GM18951 (cell line): ENCODE measurements at regions not wholly inside any gene's neighbourhood (a gene's known extent, or its start where the extent isn't known, plus 50 kb on each side); places are given as distances from the start of the nearest gene placed in this dataset.
A peak's percentile ranks its signal among the peaks of the same experiment; 100 is the strongest.
"Not testable (repeated sequence)": the region's sequence is repeated elsewhere in the genome, so short reads cannot be mapped to it uniquely, and the experiment has no call there.

Experiments used
- POLR2A ChIP-seq: IDR thresholded peaks from 4 replicates; pipeline ENCODE4 v1.6.1; 2011; ENCODE audit warnings: mild to moderate bottlenecking; ENCODE audit not compliant: insufficient read length, insufficient read depth; ENCODE audit errors: extremely low read depth
- in situ Hi-C: fragments of 300-500 bp; cut with MboI; formaldehyde crosslinking; loops from one replicate; pipeline ENCODE4 v1.12.0; 2022; ENCODE audit warnings: low sequenced_read_pairs, mixed read lengths, inconsistent platforms; ENCODE audit not compliant: unreplicated experiment

- in situ Hi-C loops, result not testable (repeated sequence)
Measured at GRCh38 chr1:149841597-149842238, 57.6 kb upstream of the BOLA1 start.

GRCh38 chr1:149842458-149843064 is 56.8 kb upstream of the BOLA1 start:
- in situ Hi-C loops, result not testable (repeated sequence)

- peak; percentile 35 for TF ChIP-seq POLR2A
- in situ Hi-C loops, result no loop called here
Measured at GRCh38 chr1:149843431-149844041, 55.8 kb upstream of the BOLA1 start.

- no peak for TF ChIP-seq POLR2A
- in situ Hi-C loops, result no loop called here
Measured at GRCh38 chr1:149844101-149844500, 55.3 kb upstream of the BOLA1 start.

- in situ Hi-C loops, result no loop called here
- no peak for TF ChIP-seq POLR2A
Measured at GRCh38 chr1:149844650-149845255, 54.6 kb upstream of the BOLA1 start.

- no peak for TF ChIP-seq POLR2A
Measured at GRCh38 chr1:149845416-149845815, 54.0 kb upstream of the BOLA1 start.

GRCh38 chr1:149846042-149846441 is 53.3 kb upstream of the BOLA1 start:
- in situ Hi-C loops, result no loop called here
- no peak for TF ChIP-seq POLR2A

More at GRCh38 chr1:149845416-149845815, 54.0 kb upstream of the BOLA1 start:
- in situ Hi-C loops, result no loop called here

- in situ Hi-C loops, result no loop called here
- TF ChIP-seq POLR2A, result no peak
Measured at GRCh38 chr1:149846593-149847466, 52.5 kb upstream of the BOLA1 start.

GRCh38 chr1:149848340-149849110 is 50.8 kb upstream of the BOLA1 start:
- no peak for TF ChIP-seq POLR2A
- in situ Hi-C loops, result no loop called here

- no peak for TF ChIP-seq POLR2A
- in situ Hi-C loops, result no loop called here
Measured at GRCh38 chr1:149849111-149849946, 50.0 kb upstream of the BOLA1 start.
